Smooth muscle cell (in vitro differentiated cells): ENCODE measurements at regions not wholly inside any gene's neighbourhood (a gene's known extent, or its start where the extent isn't known, plus 50 kb on each side); places are given as distances from the start of the nearest gene placed in this dataset.

Experiments
- DNase-seq: peaks from one replicate; lab custom pipeline; 2025; ENCODE audit not compliant: unreplicated experiment; lab: John Stamatoyannopoulos, UW
- H2AFZ ChIP-seq: fragments of 200-600 bp; sonication (generic); 2 replicates; pipeline ENCODE4 v1.6.0; 2016; ENCODE audit warnings: antibody characterized with exemption, low read depth, mild to moderate bottlenecking
- H3F3A ChIP-seq: fragments of 200-600 bp; sonication (generic); 2 replicates; pipeline ENCODE4 v1.6.0; 2017; ENCODE audit warnings: antibody characterized with exemption, low read depth
- H3K27ac ChIP-seq: fragments of 200-600 bp; sonication (generic); 2 replicates; pipeline ENCODE4 v1.5.1; 2016; ENCODE audit warnings: low read depth, mild to moderate bottlenecking
- H3K27me3 ChIP-seq: fragments of 200-600 bp; sonication (generic); 2 replicates; pipeline ENCODE4 v1.6.1; 2016; ENCODE audit warnings: low read depth, mild to moderate bottlenecking
- H3K36me3 ChIP-seq: fragments of 200-600 bp; sonication (generic); 2 replicates; pipeline ENCODE4 v1.5.1; 2016; ENCODE audit warnings: low read depth
- H3K4me1 ChIP-seq: fragments of 200-600 bp; sonication (generic); 2 replicates; pipeline ENCODE4 v1.5.1; 2016; ENCODE audit warnings: low read depth
- H3K4me2 ChIP-seq: fragments of 200-600 bp; sonication (generic); 2 replicates; pipeline ENCODE4 v1.6.0; 2016; ENCODE audit warnings: mild to moderate bottlenecking
- H3K4me3 ChIP-seq: fragments of 200-600 bp; sonication (generic); 2 replicates; pipeline ENCODE4 v1.5.1; 2016; ENCODE audit warnings: mild to moderate bottlenecking
- H3K79me2 ChIP-seq: fragments of 200-600 bp; sonication (generic); 2 replicates; pipeline ENCODE4 v1.6.0; 2016; ENCODE audit warnings: low read depth, mild to moderate bottlenecking
- H3K9ac ChIP-seq: fragments of 200-600 bp; sonication (generic); 2 replicates; pipeline ENCODE4 v1.6.0; 2016; ENCODE audit warnings: low read depth
- H3K9me3 ChIP-seq: fragments of 200-600 bp; sonication (generic); replicated peaks from 2 replicates; pipeline ENCODE4 v1.5.1; 2016; ENCODE audit warnings: low read depth
- H4K20me1 ChIP-seq: fragments of 200-600 bp; sonication (generic); 2 replicates; pipeline ENCODE4 v1.6.0; 2016; ENCODE audit warnings: low read depth
- CTCF ChIP-seq: fragments of 200-600 bp; sonication (generic); IDR thresholded peaks from 2 replicates; pipeline ENCODE4 v1.5.1; 2017; ENCODE audit warnings: borderline replicate concordance, mild to moderate bottlenecking, antibody characterized with exemption; ENCODE audit not compliant: insufficient read depth, poor library complexity, severe bottlenecking
- WGBS: methylation state at CpG from one replicate; pipeline ENCODE4 v1.1.7; 2016; ENCODE audit warnings: low lambda C conversion rate; 5-methylcytosine and 5-hydroxymethylcytosine counted together

GRCh38 chr6:14380086-14380820, 262.7 kb downstream of the CD83 start:
- Histone ChIP-seq H4K20me1 (no peaks in the 10 kb centered on the region), H3K27ac (no peak overlapping the region), H3K27me3 (peaks cover 41% of the 10 kb centered on the region), H3K4me2 (no peak overlapping the region), H3K4me3 (no peak overlapping the region), H2AFZ (no peak overlapping the region), H3F3A (no peaks in the 10 kb centered on the region), H3K4me1 (peaks cover 50% of the 10 kb centered on the region), H3K36me3 (no peaks in the 10 kb centered on the region), H3K79me2 (no peaks in the 10 kb centered on the region), H3K9me3 (no peaks in the 10 kb centered on the region), H3K9ac (no peak overlapping the region)
- TF ChIP-seq CTCF = no peak
- DNase-seq = no peak
- WGBS = 43% methylated on average over 10 of the region's 10 CpGs

GRCh38 chr6:14380901-14381828, 263.6 kb downstream of the CD83 start:
- no peaks in the 10 kb centered on the region for H3K79me2 ChIP-seq
- WGBS = 30% methylated on average over 11 of the region's 11 CpGs
- H3F3A ChIP-seq = no peaks in the 10 kb centered on the region
- H3K27me3 ChIP-seq = peaks cover 41% of the 10 kb centered on the region
- no peak overlapping the region for H2AFZ ChIP-seq
- no peak for DNase-seq
- no peak overlapping the region for H3K9ac ChIP-seq
- H3K27ac ChIP-seq = no peak overlapping the region
- no peaks in the 10 kb centered on the region for H3K36me3 ChIP-seq
- no peak for TF ChIP-seq CTCF
- no peaks in the 10 kb centered on the region for H4K20me1 ChIP-seq
- H3K4me1 ChIP-seq = peaks cover 50% of the 10 kb centered on the region
- H3K4me2 ChIP-seq = no peak overlapping the region
- no peak overlapping the region for H3K4me3 ChIP-seq
- no peaks in the 10 kb centered on the region for H3K9me3 ChIP-seq

- Histone ChIP-seq H3K4me3 (no peak overlapping the region), H4K20me1 (no peaks in the 10 kb centered on the region), H3K27me3 (peaks cover 41% of the 10 kb centered on the region), H3K9ac (no peak overlapping the region), H3K79me2 (no peaks in the 10 kb centered on the region), H3F3A (no peaks in the 10 kb centered on the region), H3K36me3 (no peaks in the 10 kb centered on the region), H2AFZ (no peak overlapping the region), H3K27ac (no peak overlapping the region), H3K9me3 (no peaks in the 10 kb centered on the region), H3K4me1 (peaks cover 50% of the 10 kb centered on the region), H3K4me2 (no peak overlapping the region)
- no peak for DNase-seq
- WGBS = 64% methylated on average over 10 of the region's 10 CpGs
- TF ChIP-seq CTCF = no peak
Observed at GRCh38 chr6:14381829-14382677, 264.5 kb downstream of the CD83 start.
